ENCODE measurements at regions not wholly inside any gene's neighbourhood (a gene's known extent, or its start where the extent isn't known, plus 50 kb on each side); places are given as distances from the start of the nearest gene placed in this dataset.

DNA sequence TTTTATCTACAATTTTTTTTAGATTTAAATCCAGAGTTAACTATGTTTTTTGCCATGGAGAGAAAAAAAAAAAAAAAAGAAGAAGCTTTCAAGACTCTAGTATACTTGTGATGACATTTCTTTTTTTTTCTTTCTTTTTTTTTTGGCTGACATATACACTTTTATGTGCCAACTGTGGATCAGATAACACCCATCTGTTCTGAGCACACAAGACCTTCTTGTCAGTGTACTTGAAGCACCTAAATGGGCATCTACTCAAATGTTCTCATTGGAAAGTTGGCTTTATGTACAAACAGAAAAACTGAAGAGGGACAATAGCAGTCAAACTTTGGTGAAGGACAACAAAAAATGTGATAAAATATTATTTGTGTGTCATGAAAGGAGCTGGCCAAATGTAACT is 904.5 kb downstream of the GRIK2 start:
- DNase-seq (ENCODE audit: low read depth in 2 of 2): no peak
